MCF 10A (cell line): ENCODE measurements at regions not wholly inside any gene's neighbourhood (a gene's known extent, or its start where the extent isn't known, plus 50 kb on each side); places are given as distances from the start of the nearest gene placed in this dataset.

Source experiments
- BruUV-seq: library from RNA; stranded (reverse); fragments of 400-500 nt; replicated peaks from 2 replicates; lab custom pipeline; 2021; lab: Mats Ljungman, UMichigan
- CTCF ChIA-PET: fragments of 300-600 bp; sonication (Branson Sonifier 250); formaldehyde crosslinking; extraction: SDS; loops from one replicate; lab custom pipeline; 2021; ENCODE audit warnings: antibody characterized with exemption, inconsistent platforms; lab: Yijun Ruan, JAX
- POLR2A ChIA-PET: fragments of 300-600, 350-650 bp; sonication (Branson Sonifier 250); formaldehyde crosslinking; extraction: SDS; loops from one replicate; lab custom pipeline; 2020; ENCODE audit warnings: antibody characterized with exemption, inconsistent platforms; lab: Yijun Ruan, JAX
- DNase-seq: peaks from one replicate; pipeline ENCODE4 v3.0.0-alpha.2; 2018; ENCODE audit not compliant: unreplicated experiment
- H3K27ac Mint-ChIP-seq: one replicate; pipeline ENCODE4 v1.8.0; 2022; ENCODE audit warnings: mild to moderate bottlenecking, low read depth, mixed read lengths; ENCODE audit not compliant: unreplicated experiment
- H3K27me3 Mint-ChIP-seq: one replicate; pipeline ENCODE4 v1.8.0; 2022; ENCODE audit warnings: mixed read lengths; ENCODE audit not compliant: insufficient read depth, unreplicated experiment
- H3K36me3 Mint-ChIP-seq: one replicate; pipeline ENCODE4 v1.8.0; 2022; ENCODE audit warnings: mild to moderate bottlenecking, moderate library complexity, mixed read lengths; ENCODE audit not compliant: insufficient read depth, unreplicated experiment
- H3K4me1 Mint-ChIP-seq: one replicate; pipeline ENCODE4 v1.8.0; 2022; ENCODE audit warnings: mixed read lengths; ENCODE audit not compliant: insufficient read depth, unreplicated experiment
- H3K4me3 Mint-ChIP-seq: one replicate; pipeline ENCODE4 v1.8.0; 2022; ENCODE audit warnings: mild to moderate bottlenecking, moderate library complexity, mixed read lengths; ENCODE audit not compliant: unreplicated experiment
- H3K9me3 Mint-ChIP-seq: one replicate; pipeline ENCODE4 v1.8.0; 2022; ENCODE audit warnings: mixed read lengths; ENCODE audit not compliant: unreplicated experiment
- intact Hi-C: fragments of 100-400 bp; cut with micrococcal nuclease; formaldehyde crosslinking; loops from 2 replicates; pipeline ENCODE4 v1.14.1; 2022
- TF ChIP-seq, protein P1 (sequence below): fragments of 200-600 bp; IDR thresholded peaks from one replicate; pipeline ENCODE4 v1.8.0; 2022; ENCODE audit warnings: antibody characterized with exemption, mild to moderate bottlenecking; ENCODE audit not compliant: unreplicated experiment

- Mint-ChIP-seq H3K4me3 (no peak overlapping the region), H3K9me3 (no peaks in the 10 kb centered on the region), H3K27ac (no peak overlapping the region), H3K36me3 (no peaks in the 10 kb centered on the region), H3K27me3 (no peaks in the 10 kb centered on the region), H3K4me1 (peaks cover 14% of the 10 kb centered on the region)
- CTCF ChIA-PET: interaction anchor here (0.7 kb wide), 1 partner anchor 138 kb away, joined by 3 read pairs; no protein-coding TSS in a partner anchor
- POLR2A ChIA-PET: no interaction called here
- DNase-seq: no peak
- BruUV-seq: no TSS peak
- TF ChIP-seq, protein P1, sequence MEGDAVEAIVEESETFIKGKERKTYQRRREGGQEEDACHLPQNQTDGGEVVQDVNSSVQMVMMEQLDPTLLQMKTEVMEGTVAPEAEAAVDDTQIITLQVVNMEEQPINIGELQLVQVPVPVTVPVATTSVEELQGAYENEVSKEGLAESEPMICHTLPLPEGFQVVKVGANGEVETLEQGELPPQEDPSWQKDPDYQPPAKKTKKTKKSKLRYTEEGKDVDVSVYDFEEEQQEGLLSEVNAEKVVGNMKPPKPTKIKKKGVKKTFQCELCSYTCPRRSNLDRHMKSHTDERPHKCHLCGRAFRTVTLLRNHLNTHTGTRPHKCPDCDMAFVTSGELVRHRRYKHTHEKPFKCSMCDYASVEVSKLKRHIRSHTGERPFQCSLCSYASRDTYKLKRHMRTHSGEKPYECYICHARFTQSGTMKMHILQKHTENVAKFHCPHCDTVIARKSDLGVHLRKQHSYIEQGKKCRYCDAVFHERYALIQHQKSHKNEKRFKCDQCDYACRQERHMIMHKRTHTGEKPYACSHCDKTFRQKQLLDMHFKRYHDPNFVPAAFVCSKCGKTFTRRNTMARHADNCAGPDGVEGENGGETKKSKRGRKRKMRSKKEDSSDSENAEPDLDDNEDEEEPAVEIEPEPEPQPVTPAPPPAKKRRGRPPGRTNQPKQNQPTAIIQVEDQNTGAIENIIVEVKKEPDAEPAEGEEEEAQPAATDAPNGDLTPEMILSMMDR: no peak
- intact Hi-C loops: no loop called here
These were observed 132.9 kb upstream of the ERRFI1 start for GRCh38 chr1:8158995-8159394.

- Mint-ChIP-seq H3K36me3 (no peaks in the 10 kb centered on the region), H3K9me3 (no peaks in the 10 kb centered on the region), H3K27ac (no peak overlapping the region), H3K4me3 (no peak overlapping the region), H3K27me3 (no peaks in the 10 kb centered on the region), H3K4me1 (peaks cover 14% of the 10 kb centered on the region)
- DNase-seq: no peak
- CTCF ChIA-PET: no interaction called here
- intact Hi-C loops: no loop called here
- BruUV-seq: no TSS peak
- POLR2A ChIA-PET: no interaction called here
- TF ChIP-seq, protein P1: no peak
These were observed 131.7 kb upstream of the ERRFI1 start for GRCh38 chr1:8157765-8158164.

DNA sequence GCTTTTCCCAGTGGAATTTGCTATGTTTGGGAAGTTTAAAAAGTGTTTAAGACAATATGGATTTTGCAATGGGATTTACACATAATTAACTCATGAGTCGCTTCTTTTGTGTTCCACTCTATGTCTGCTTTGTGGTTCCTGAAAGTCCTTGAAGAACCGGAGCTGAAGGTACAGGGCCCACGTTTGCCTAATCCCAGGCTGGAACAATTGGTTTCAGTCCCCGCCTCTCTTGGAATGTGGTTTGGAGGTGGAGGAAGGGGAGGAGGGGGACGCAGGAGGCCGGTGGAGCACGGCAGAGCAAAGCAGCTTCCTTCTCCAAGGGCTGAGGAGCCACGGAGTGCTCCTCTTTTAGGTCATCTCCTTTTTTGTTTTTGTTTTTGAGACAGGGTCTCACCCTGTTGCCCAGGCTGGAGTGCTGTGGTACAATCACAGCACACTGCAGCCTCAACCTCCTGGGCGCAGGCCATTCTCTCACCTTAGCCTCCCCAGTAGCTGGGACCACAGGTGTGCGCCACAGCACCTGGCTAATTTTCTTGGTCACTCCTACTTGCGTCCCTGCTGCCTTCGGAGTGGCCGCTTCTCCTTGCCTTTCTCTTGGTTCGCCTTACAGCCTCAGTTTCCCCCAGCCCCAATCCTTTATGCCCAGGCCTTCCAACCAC lies 129.5 kb upstream of the ERRFI1 start:
- CTCF ChIA-PET: interaction anchor here (0.6 to 1.5 kb wide), 5 partner anchors 10 to 156 kb away, joined by 3 to 5 read pairs (median 4); no protein-coding TSS in a partner anchor
- no peaks in the 10 kb centered on the region for H3K36me3 Mint-ChIP-seq
- intact Hi-C loops: no loop called here
- H3K4me1 Mint-ChIP-seq: peaks cover 14% of the 10 kb centered on the region
- no TSS peak for BruUV-seq
- no peaks in the 10 kb centered on the region for H3K9me3 Mint-ChIP-seq
- no peak overlapping the region for H3K4me3 Mint-ChIP-seq
- no peaks in the 10 kb centered on the region for H3K27me3 Mint-ChIP-seq
- H3K27ac Mint-ChIP-seq: peak overlapping the region; percentile 98
- TF ChIP-seq, protein P1: no peak
- POLR2A ChIA-PET: interaction anchor here (0.6 to 5.1 kb wide), 31 partner anchors 10 to 1246 kb away, joined by 3 to 36 read pairs (median 7); no protein-coding TSS in a partner anchor
- DNase-seq: peak; percentile 90

DNA sequence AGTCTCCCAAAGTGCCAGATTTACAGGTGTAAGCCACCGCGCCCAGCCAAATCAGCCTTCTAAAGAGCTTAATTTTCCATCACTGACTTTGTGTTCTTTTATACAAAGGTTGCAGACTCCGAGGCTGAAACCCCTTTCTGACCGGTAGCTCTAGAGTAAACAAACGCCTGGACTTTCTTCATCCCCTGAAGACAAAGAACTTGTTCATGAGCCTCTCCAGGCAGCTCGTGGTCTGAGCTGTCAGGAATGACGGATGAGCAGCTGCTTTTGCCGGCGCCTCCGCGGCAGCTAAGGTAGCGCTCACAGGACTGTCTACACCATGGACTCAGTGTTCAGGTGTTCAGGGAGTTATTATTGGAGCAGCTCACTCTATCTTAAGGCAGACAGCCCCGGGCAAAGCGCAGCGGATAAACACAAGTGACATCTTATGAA lies 128.5 kb upstream of the ERRFI1 start:
- intact Hi-C loops: no loop called here
- ChIA-PET POLR2A (interaction anchor here (0.5 to 5.1 kb wide), 33 partner anchors 9 to 157 kb away, joined by 3 to 36 read pairs (median 6); no protein-coding TSS in a partner anchor), CTCF (interaction anchor here (0.5 to 1.4 kb wide), 10 partner anchors 18 to 892 kb away, joined by 3 to 5 read pairs (median 3); no protein-coding TSS in a partner anchor)
- no peaks in the 10 kb centered on the region for H3K9me3 Mint-ChIP-seq
- DNase-seq: peak; percentile 91
- H3K4me1 Mint-ChIP-seq: peaks cover 14% of the 10 kb centered on the region
- H3K27me3 Mint-ChIP-seq: no peaks in the 10 kb centered on the region
- H3K4me3 Mint-ChIP-seq: peak overlapping the region; percentile 13
- BruUV-seq: no TSS peak
- TF ChIP-seq, protein P1: no peak
- H3K36me3 Mint-ChIP-seq: no peaks in the 10 kb centered on the region
- peak overlapping the region; percentile 98 for H3K27ac Mint-ChIP-seq
